OCI-LY3 (cell line): ENCODE measurements at regions not wholly inside any gene's neighbourhood (a gene's known extent, or its start where the extent isn't known, plus 50 kb on each side); places are given as distances from the start of the nearest gene placed in this dataset.

ENCODE experiments used
- H2AFZ ChIP-seq: fragments of 200-600, 300-600 bp; shearing (Covaris generic); 2 replicates; pipeline ENCODE4 v1.6.0; 2014; ENCODE audit warnings: antibody characterized with exemption, low read depth, low read length
- H3K27ac ChIP-seq: fragments of 200-600, 300-600 bp; sonication (generic); 2 replicates; pipeline ENCODE4 v1.5.1; 2014; ENCODE audit warnings: mild to moderate bottlenecking, low read length, moderate library complexity, mixed read lengths
- H3K27me3 ChIP-seq: fragments of 200-600, 300-600 bp; sonication (generic); 2 replicates; pipeline ENCODE4 v1.6.1; 2014; ENCODE audit warnings: low read depth, low read length, mixed read lengths
- H3K36me3 ChIP-seq: fragments of 200-600, 300-600 bp; sonication (generic); replicated peaks from 2 replicates; pipeline ENCODE3; 2014; ENCODE audit warnings: low read depth, low read length, mixed read lengths
- H3K4me1 ChIP-seq: fragments of 300-600, 200-600 bp; sonication (generic); 2 replicates; pipeline ENCODE4 v1.6.1; 2014; ENCODE audit warnings: low read length, mixed read lengths
- H3K4me2 ChIP-seq: fragments of 200-600, 300-600 bp; sonication (generic); 2 replicates; pipeline ENCODE4 v1.6.1; 2014; ENCODE audit warnings: low read length, mixed read lengths
- H3K4me3 ChIP-seq: fragments of 300-600, 200-600 bp; sonication (generic); 2 replicates; pipeline ENCODE4 v1.5.1; 2014; ENCODE audit warnings: antibody characterized with exemption, mild to moderate bottlenecking, low read length, moderate library complexity
- H3K79me2 ChIP-seq: fragments of 300-600, 200-600 bp; shearing (Covaris generic); 2 replicates; pipeline ENCODE4 v1.6.1; 2014; ENCODE audit warnings: mild to moderate bottlenecking, low read length, mixed read lengths
- H3K9ac ChIP-seq: fragments of 300-600, 200-600 bp; shearing (Covaris generic); 2 replicates; pipeline ENCODE4 v1.6.0; 2014; ENCODE audit warnings: mild to moderate bottlenecking, low read length, moderate library complexity
- H3K9me3 ChIP-seq: fragments of 200-600, 300-600 bp; shearing (Covaris generic); 2 replicates; pipeline ENCODE4 v1.6.1; 2014; ENCODE audit warnings: low read length, mixed read lengths; ENCODE audit not compliant: insufficient read depth
- H4K20me1 ChIP-seq: fragments of 200-600, 300-600 bp; sonication (generic); 2 replicates; pipeline ENCODE4 v1.6.1; 2016; ENCODE audit warnings: low read length, mixed read lengths; ENCODE audit not compliant: insufficient read depth
- EZH2phosphoT487 ChIP-seq: fragments of 200-600 bp; shearing (Covaris generic); IDR thresholded peaks from 2 replicates; pipeline ENCODE4 v1.6.1; 2018; ENCODE audit warnings: antibody characterized with exemption, mixed run types, low read depth
- TF ChIP-seq, protein P1 (sequence below): fragments of 200-600, 300-600 bp; sonication (generic); IDR thresholded peaks from 2 replicates; pipeline ENCODE4 v1.5.1; 2014; ENCODE audit warnings: antibody characterized with exemption, low read length, low read depth

DNA sequence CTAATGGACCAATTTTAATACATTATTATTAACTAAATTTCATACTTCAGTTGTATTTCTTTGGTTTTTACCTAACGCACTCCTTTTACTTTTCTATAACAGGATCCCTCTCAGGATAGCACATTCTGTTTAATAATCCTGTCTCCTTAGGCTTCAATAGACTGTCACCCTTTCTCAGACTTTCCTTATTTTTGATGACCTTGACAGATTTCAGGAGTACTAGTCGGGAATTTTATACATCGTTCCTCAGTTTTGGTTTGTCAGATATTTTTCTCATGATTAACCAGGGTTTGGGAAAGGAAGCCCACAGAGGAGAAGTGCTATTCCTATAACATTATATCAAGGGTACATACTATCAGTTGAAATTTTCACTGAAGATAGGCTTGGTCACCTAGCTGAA lies 768.0 kb upstream of the GJE1 start:
- Histone ChIP-seq H3K79me2 (no peaks in the 10 kb centered on the region), H3K9me3 (no peaks in the 10 kb centered on the region), H2AFZ (no peak overlapping the region), H3K27me3 (no peaks in the 10 kb centered on the region), H3K27ac (no peak overlapping the region), H3K4me1 (peaks cover 8% of the 10 kb centered on the region; the same call in 1 of the 2 replicates), H3K4me2 (no peak overlapping the region), H3K4me3 (no peak overlapping the region), H4K20me1 (no peaks in the 10 kb centered on the region), H3K36me3 (no peaks in the 10 kb centered on the region), H3K9ac (no peak overlapping the region)
- TF ChIP-seq, protein P1, sequence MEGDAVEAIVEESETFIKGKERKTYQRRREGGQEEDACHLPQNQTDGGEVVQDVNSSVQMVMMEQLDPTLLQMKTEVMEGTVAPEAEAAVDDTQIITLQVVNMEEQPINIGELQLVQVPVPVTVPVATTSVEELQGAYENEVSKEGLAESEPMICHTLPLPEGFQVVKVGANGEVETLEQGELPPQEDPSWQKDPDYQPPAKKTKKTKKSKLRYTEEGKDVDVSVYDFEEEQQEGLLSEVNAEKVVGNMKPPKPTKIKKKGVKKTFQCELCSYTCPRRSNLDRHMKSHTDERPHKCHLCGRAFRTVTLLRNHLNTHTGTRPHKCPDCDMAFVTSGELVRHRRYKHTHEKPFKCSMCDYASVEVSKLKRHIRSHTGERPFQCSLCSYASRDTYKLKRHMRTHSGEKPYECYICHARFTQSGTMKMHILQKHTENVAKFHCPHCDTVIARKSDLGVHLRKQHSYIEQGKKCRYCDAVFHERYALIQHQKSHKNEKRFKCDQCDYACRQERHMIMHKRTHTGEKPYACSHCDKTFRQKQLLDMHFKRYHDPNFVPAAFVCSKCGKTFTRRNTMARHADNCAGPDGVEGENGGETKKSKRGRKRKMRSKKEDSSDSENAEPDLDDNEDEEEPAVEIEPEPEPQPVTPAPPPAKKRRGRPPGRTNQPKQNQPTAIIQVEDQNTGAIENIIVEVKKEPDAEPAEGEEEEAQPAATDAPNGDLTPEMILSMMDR, result no peak

DNA sequence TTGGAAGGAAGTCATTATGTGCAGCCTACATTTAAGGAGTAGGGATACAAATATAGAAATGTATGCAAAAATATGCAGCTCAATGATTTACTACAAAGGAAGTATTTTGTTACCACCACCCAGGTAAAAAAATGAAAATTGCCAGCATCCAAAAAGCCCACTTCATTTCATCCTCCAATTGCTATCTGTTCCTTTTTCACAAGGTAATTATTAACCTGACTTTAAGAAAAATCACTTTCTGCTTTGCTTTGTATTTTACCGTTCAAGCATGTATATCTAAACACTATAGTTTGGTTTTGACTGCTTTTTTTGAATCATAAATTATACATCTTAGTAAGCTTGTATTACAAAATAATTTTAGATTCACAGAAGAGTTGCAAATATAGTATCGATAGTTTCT lies 768.5 kb upstream of the GJE1 start:
- no peaks in the 10 kb centered on the region for H3K27me3 ChIP-seq
- no peaks in the 10 kb centered on the region for H3K36me3 ChIP-seq
- H3K4me2 ChIP-seq, result no peak overlapping the region
- no peaks in the 10 kb centered on the region for H3K79me2 ChIP-seq
- H2AFZ ChIP-seq, result no peak overlapping the region
- TF ChIP-seq, protein P1, result no peak
- no peak for TF ChIP-seq EZH2phosphoT487
- no peaks in the 10 kb centered on the region for H3K9me3 ChIP-seq
- no peaks in the 10 kb centered on the region for H4K20me1 ChIP-seq
- no peak overlapping the region for H3K4me3 ChIP-seq
- no peak overlapping the region for H3K9ac ChIP-seq
- no peak overlapping the region for H3K27ac ChIP-seq
- peaks cover 8% of the 10 kb centered on the region; the same call in 1 of the 2 replicates for H3K4me1 ChIP-seq

DNA sequence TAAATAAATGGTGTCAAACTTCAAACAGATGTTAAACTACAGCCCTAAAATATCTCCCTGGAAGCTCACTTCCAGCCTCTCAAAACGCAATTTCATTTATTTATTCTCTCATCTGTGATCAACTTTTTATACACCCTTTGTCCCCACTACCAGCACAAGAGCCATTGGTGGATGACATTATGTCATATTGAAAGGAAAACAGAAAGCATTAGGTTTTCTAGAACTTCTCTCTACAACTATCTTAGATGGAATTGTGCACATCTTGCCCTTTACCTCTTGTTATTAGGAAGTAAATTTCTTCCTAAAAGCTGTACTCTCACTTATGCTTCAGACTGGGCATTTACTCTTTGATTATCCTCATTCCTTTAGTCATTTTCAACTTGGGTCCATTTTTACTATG lies 771.2 kb upstream of the GJE1 start:
- Histone ChIP-seq H3K4me2 (no peak overlapping the region), H3K27ac (no peak overlapping the region), H2AFZ (no peak overlapping the region)

DNA sequence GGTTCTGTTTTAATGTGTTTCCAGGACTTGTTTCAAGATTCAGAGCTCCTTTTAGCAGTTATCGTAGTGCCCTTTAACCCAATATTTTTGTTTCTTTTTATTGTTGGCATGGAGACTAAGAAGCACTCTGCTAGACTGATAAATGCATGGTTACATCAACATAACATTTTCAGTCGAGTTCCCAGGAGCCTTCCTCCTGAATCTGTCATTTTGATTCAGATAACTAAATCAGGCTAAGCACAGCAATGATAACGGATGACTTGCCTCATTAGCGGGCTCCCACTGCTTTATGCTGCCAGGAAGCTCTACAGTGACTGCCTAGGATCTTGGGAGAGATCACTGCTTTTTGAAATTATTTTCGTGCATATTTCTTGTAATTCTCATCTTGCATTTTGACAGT lies 772.8 kb upstream of the GJE1 start:
- no peaks in the 10 kb centered on the region for H4K20me1 ChIP-seq
- no peak overlapping the region for H3K4me3 ChIP-seq
- no peaks in the 10 kb centered on the region for H3K27me3 ChIP-seq
- H3K36me3 ChIP-seq, result no peaks in the 10 kb centered on the region
- no peaks in the 10 kb centered on the region for H3K79me2 ChIP-seq
- no peak overlapping the region for H2AFZ ChIP-seq
- peaks cover 8% of the 10 kb centered on the region; the same call in 1 of the 2 replicates for H3K4me1 ChIP-seq
- no peak overlapping the region for H3K4me2 ChIP-seq
- H3K9me3 ChIP-seq, result no peaks in the 10 kb centered on the region
- H3K9ac ChIP-seq, result no peak overlapping the region
- TF ChIP-seq EZH2phosphoT487, result no peak
- TF ChIP-seq, protein P1, result no peak
- no peak overlapping the region for H3K27ac ChIP-seq

More for the DNA sequence above, 771.2 kb upstream of the GJE1 start:
- Histone ChIP-seq H3K27me3 (no peaks in the 10 kb centered on the region), H3K36me3 (no peaks in the 10 kb centered on the region), H3K9me3 (no peaks in the 10 kb centered on the region), H3K79me2 (no peaks in the 10 kb centered on the region), H3K4me3 (no peak overlapping the region), H3K4me1 (peaks cover 8% of the 10 kb centered on the region; the same call in 1 of the 2 replicates), H4K20me1 (no peaks in the 10 kb centered on the region), H3K9ac (no peak overlapping the region)
- TF ChIP-seq, protein P1, result no peak
- no peak for TF ChIP-seq EZH2phosphoT487
